ENCODE measurements at regions not wholly inside any gene's neighbourhood (a gene's known extent, or its start where the extent isn't known, plus 50 kb on each side); places are given as distances from the start of the nearest gene placed in this dataset.

GRCh38 chrX:114332766-114333165, 251.1 kb upstream of the HTR2C start:
- DNase-seq (ENCODE audit: low spot score) = no peak
- H3K27ac ChIP-seq = no peak overlapping the region
- CTCF ChIA-PET = no interaction called here
- POLR2A ChIA-PET (ENCODE audit: low non-redundant PET) = no interaction called here
- no peak for TF ChIP-seq CTCF (conservative IDR thresholded peaks at IDR 0.05; ENCODE audit: low read depth)

DNA sequence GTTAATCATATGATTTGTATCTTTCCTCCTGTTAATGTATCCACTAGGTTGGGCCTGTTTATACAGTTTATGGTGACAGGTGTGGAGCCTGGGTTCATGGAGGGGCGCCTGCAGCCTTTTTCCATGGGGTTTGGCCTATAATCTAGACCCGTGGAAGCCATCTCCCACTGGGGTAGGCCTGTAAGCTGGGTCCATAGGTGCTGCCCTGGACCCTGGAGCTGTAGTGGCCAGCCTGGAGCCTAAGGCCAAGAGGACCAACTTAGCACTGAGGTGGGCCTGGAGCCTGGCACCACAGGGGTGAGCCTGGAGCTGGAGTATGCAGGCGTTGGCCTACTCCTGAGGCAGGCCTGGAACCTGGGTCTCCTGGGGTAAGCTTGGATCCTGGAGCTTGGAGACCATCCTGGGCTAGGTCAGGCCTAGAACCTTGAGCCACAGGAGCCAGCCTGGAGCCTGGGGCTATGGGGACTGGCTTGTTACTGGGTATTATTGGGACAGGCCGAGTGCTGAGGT, 249.4 kb upstream of the HTR2C start:
- no peak for DNase-seq (ENCODE audit: low spot score)
- H3K27ac ChIP-seq = no peak overlapping the region
- ChIA-PET POLR2A (ENCODE audit: low non-redundant PET) (no interaction called here), CTCF (no interaction called here)
- no peak for TF ChIP-seq CTCF (conservative IDR thresholded peaks at IDR 0.05; ENCODE audit: low read depth)

DNA sequence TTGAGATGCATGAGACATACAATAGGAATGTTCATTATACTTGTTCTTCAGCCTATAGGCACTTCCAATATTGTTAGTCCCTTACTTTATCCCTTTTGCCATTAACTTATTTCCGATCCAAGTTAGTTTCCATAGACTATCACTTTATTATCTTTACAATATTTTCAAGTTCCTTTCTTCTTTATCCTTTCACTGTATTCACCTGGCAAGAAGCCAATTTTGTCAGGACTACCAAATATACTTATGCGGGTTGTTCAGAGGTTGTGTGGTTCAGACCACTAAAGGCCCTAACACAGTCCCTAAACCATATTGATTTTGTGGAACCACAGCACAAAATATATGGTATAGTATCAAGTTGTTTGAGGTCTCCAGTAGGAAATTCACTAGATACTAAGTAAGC, 245.0 kb upstream of the HTR2C start:
- POLR2A ChIA-PET (ENCODE audit: low non-redundant PET) = no interaction called here
- H3K27ac ChIP-seq = no peak overlapping the region
- CTCF ChIA-PET = no interaction called here
- DNase-seq (ENCODE audit: low spot score) = no peak
- TF ChIP-seq CTCF (conservative IDR thresholded peaks at IDR 0.05; ENCODE audit: low read depth) = no peak

- CTCF ChIA-PET = interaction anchor here (0.6 to 0.7 kb wide), 2 partner anchors 558 to 758 kb away, joined by 3 to 4 read pairs; no protein-coding TSS in a partner anchor
- H3K27ac ChIP-seq = no peak overlapping the region
- TF ChIP-seq CTCF (conservative IDR thresholded peaks at IDR 0.05; ENCODE audit: low read depth) = peak; percentile 63
- POLR2A ChIA-PET (ENCODE audit: low non-redundant PET) = no interaction called here
- peak; percentile 3 for DNase-seq (ENCODE audit: low spot score)
Observed at GRCh38 chrX:114344756-114345349, 239.0 kb upstream of the HTR2C start.

DNA sequence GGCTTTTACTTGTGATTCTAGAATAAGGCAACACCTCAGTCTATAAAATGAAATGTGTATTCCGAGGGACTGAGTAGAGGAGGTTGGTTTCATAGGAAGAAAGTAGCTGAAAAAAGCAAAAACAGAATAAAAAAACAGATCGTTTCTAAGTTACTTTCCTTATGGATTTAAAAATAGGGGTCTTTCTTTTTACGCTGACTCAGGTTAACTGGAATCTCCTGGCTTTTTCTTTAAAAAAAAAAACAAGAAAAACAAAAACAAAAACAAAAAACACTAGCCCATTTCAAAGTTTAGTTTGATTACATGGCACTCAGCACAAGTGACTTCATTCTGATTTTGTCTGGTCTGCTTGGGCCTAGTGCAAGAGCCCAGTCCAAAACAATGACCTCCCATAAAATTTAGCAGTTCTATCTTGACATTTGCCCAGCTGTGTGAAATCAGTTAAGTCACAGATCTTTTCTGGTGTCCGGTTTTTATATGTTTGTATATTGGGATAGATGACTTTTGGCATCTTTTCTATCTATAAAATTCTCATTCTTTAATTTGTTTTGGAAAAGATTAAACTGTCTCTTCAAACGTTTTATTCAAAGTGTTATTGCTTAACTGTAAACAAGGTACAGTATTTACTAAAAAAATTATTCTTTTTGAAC, 222.7 kb upstream of the HTR2C start:
- no peak overlapping the region for H3K27ac ChIP-seq
- DNase-seq (ENCODE audit: low spot score) = no peak
- POLR2A ChIA-PET (ENCODE audit: low non-redundant PET) = no interaction called here
- TF ChIP-seq CTCF (conservative IDR thresholded peaks at IDR 0.05; ENCODE audit: low read depth) = no peak
- CTCF ChIA-PET = no interaction called here

DNA sequence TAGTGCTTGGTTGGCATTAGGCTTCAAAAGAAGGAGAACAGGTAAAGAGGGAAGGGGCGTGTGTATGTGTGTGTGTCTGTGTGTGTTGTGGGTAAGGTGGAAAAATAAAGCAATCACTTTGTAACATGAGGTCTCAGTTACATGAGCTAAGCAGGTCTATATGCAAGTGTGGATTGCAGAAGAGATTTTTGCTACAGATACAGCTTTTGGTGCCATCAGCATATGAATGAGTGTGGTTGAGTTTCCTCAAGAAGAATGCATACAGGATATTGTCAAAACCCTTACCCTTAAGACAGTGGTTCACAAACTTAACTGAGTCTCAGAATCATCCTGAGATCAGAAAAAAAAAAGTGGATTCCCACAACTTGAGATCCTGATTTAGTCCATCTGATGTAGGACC, 220.5 kb upstream of the HTR2C start:
- TF ChIP-seq CTCF (conservative IDR thresholded peaks at IDR 0.05; ENCODE audit: low read depth) = no peak
- DNase-seq (ENCODE audit: low spot score) = no peak
- POLR2A ChIA-PET (ENCODE audit: low non-redundant PET) = no interaction called here
- CTCF ChIA-PET = no interaction called here
- no peak overlapping the region for H3K27ac ChIP-seq

All from RWPE1 (cell line).